ENCODE measurements at regions not wholly inside any gene's neighbourhood (a gene's known extent, or its start where the extent isn't known, plus 50 kb on each side); places are given as distances from the start of the nearest gene placed in this dataset.

DNA sequence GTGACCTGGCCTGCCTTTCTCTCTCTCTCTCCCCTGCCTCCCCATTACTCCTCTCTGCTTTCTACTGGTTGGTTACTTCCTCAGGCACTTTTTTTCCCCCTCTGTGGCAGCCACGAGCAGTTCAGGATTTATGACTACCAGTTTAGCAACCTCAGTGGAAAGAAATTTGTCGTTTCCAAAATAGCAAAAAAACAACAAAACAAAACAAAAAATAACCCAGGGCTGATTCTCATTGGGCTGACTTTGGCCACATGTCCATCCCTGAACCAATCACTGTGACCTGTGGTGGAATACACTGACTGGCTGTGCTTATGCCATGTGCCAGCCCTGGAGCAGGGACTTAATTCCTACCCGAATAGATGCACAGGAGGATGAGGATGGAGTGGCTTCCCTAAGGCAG lies 137.4 kb downstream of the TFAP2C start:
- Histone ChIP-seq H3K18ac (ENCODE audit: insufficient read length, low read depth, low read length) (no peak overlapping the region), H3K27me3 (ENCODE audit: insufficient read depth, low read length) (no peaks in the 10 kb centered on the region), H3K56ac (ENCODE audit: insufficient read length, low read depth, low read length) (no peak overlapping the region), H3K4me2 (ENCODE audit: insufficient read depth, insufficient read length, low read length) (no peak overlapping the region), H2BK5ac (ENCODE audit: insufficient read length, low read length) (no peak overlapping the region), H2BK120ac (ENCODE audit: low read depth, low read length, poor library complexity, severe bottlenecking) (no peak overlapping the region), H3K23me2 (ENCODE audit: insufficient read length, low read depth, low read length, poor library complexity, severe bottlenecking) (no peaks in the 10 kb centered on the region), H3K9ac (ENCODE audit: extremely low read depth, insufficient read length, low read length) (no peak overlapping the region), H3K9me3 (ENCODE audit: control insufficient read depth, low read depth, low read length) (no peaks in the 10 kb centered on the region), H3T11ph (ENCODE audit: low read length) (no peak overlapping the region), H4K5ac (ENCODE audit: insufficient read length, low read depth, low read length) (no peak overlapping the region), H2BK20ac (ENCODE audit: low read depth, low read length, poor library complexity, severe bottlenecking) (no peak overlapping the region), H3K79me2 (ENCODE audit: insufficient read depth, low read length) (no peaks in the 10 kb centered on the region), H4K8ac (replicated peaks; ENCODE audit: insufficient read length, low read depth, low read length) (no peak overlapping the region), H4K91ac (ENCODE audit: insufficient read length, low read depth, low read length) (no peak overlapping the region), H3K23ac (ENCODE audit: insufficient read length, low read depth, low read length) (no peak overlapping the region), H2AFZ (ENCODE audit: low read length) (no peak overlapping the region), H2BK15ac (ENCODE audit: low read depth, low read length) (no peak overlapping the region), H3K4me1 (ENCODE audit: insufficient read depth, low read length) (no peaks in the 10 kb centered on the region), H3K14ac (ENCODE audit: insufficient read depth, low read length) (no peak overlapping the region), H3K4ac (ENCODE audit: low read depth, low read length) (no peak overlapping the region), H3K27ac (ENCODE audit: insufficient read length, low read depth, low read length) (no peak overlapping the region), H2AK5ac (ENCODE audit: insufficient read length, low read length) (no peak overlapping the region), H2BK12ac (ENCODE audit: insufficient read length, low read depth, low read length) (no peak overlapping the region), H3K79me1 (ENCODE audit: insufficient read depth, low read depth, low read length, poor library complexity, severe bottlenecking) (no peaks in the 10 kb centered on the region), H4K20me1 (ENCODE audit: control insufficient read depth, insufficient read depth, insufficient read length) (no peaks in the 10 kb centered on the region)
- H3K27ac Mint-ChIP-seq: no peak overlapping the region
- no peak for DNase-seq
- no peaks in the 10 kb centered on the region for H3K9me3 Mint-ChIP-seq
- peaks cover 3 to 9% of the 10 kb centered on the region in 2 experiments; a peak in 3 of 4 replicates for H3K4me1 Mint-ChIP-seq
- WGBS (ENCODE audit: extremely low coverage, insufficient read length, low lambda C conversion rate): no CpG with 5 or more reads among the region's 3 CpGs
- H3K27me3 Mint-ChIP-seq (ENCODE audit: low read depth): 0 out of 2 replicates have a peak, but pooled peaks cover 7% of the 10 kb centered on the region
- TF ChIP-seq, protein P1, sequence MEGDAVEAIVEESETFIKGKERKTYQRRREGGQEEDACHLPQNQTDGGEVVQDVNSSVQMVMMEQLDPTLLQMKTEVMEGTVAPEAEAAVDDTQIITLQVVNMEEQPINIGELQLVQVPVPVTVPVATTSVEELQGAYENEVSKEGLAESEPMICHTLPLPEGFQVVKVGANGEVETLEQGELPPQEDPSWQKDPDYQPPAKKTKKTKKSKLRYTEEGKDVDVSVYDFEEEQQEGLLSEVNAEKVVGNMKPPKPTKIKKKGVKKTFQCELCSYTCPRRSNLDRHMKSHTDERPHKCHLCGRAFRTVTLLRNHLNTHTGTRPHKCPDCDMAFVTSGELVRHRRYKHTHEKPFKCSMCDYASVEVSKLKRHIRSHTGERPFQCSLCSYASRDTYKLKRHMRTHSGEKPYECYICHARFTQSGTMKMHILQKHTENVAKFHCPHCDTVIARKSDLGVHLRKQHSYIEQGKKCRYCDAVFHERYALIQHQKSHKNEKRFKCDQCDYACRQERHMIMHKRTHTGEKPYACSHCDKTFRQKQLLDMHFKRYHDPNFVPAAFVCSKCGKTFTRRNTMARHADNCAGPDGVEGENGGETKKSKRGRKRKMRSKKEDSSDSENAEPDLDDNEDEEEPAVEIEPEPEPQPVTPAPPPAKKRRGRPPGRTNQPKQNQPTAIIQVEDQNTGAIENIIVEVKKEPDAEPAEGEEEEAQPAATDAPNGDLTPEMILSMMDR (conservative IDR thresholded peaks at IDR 0.05): no peak
- H3K36me3 Mint-ChIP-seq (ENCODE audit: insufficient read depth in 1 of 3, low read depth in 3 of 3): peaks cover 0 to 3% (median 0%) of the 10 kb centered on the region in 3 experiments; a peak in 1 of 7 replicates
- H3K4me3 Mint-ChIP-seq: no peak overlapping the region
